Adrenal gland (tissue), 9 donors: ENCODE measurements at regions not wholly inside any gene's neighbourhood (a gene's known extent, or its start where the extent isn't known, plus 50 kb on each side); places are given as distances from the start of the nearest gene placed in this dataset.

Experiments used
- DNase-seq, 7 donors: peaks; one replicate each; pipeline ENCODE4 v3.0.0-alpha.2; 2019 to 2020
- H3K27ac ChIP-seq, 5 donors: fragments of 200-600 bp; sonication (generic) in 4 of 5; 1 replicate in 3 of 5; 2 replicates in 2 of 5; pipeline versions ENCODE4 v1.5.1 to v1.8.0; 2016 to 2020; ENCODE audit warnings: mild to moderate bottlenecking in 1 of 5
- H3K27me3 ChIP-seq: fragments of 200-600 bp; 2 replicates; pipeline ENCODE4 v1.8.0; 2021
- H3K36me3 ChIP-seq, 2 donors: fragments of 200-600 bp; replicated peaks in 1 of 2; 1 replicate in 1 of 2; 2 replicates in 1 of 2; pipeline versions ENCODE4 v1.5.1 to v1.8.0; 2018 to 2022
- H3K4me1 ChIP-seq, 2 donors: fragments of 200-600 bp; replicated peaks in 1 of 2; 1 replicate in 1 of 2; 2 replicates in 1 of 2; pipeline versions ENCODE4 v1.5.1 to v1.8.0; 2018 to 2021
- H3K4me3 ChIP-seq, 4 donors: fragments of 200-600 bp; sonication (generic) in 3 of 4; one replicate each; pipeline ENCODE4 v1.5.1; 2016 to 2018
- H3K9me3 ChIP-seq, 3 donors: fragments of 200-600 bp; sonication (generic) in 1 of 3; replicated peaks in 1 of 3; 1 replicate in 2 of 3; 2 replicates in 1 of 3; pipeline versions ENCODE4 v1.5.1 to v1.8.0; 2016 to 2021
- POLR2A ChIP-seq, 2 donors: fragments of 450-650 bp; IDR thresholded peaks; one replicate each; pipeline ENCODE4 v1.6.1; 2017; ENCODE audit warnings: antibody characterized with exemption in 2 of 2, mild to moderate bottlenecking in 2 of 2, moderate library complexity in 1 of 2
- WGBS, 4 donors: extraction: QIAGEN DNeasy Blood & Tissue Kit in 2 of 4; methylation state at CpG; one replicate each; pipeline versions ENCODE4 v1.1.5 to v1.1.7; 2013 to 2017; 5-methylcytosine and 5-hydroxymethylcytosine counted together
- intact Hi-C, 2 donors: fragments of 100-400 bp; cut with DNase I; formaldehyde crosslinking; loops; one replicate each; pipeline versions ENCODE4 v1.14.1 to v1.15.0; 2022 to 2023
- TF ChIP-seq, protein P1 (sequence below), 6 experiments: fragments of 450-650 bp in 4 of 6; fragments of 200-600 bp in 2 of 6; sonication (generic) in 1 of 6; IDR thresholded peaks; 1 replicate in 5 of 6; 2 replicates in 1 of 6; pipeline versions ENCODE4 v1.5.1 to v1.8.0; 2016 to 2021; ENCODE audit warnings: antibody characterized with exemption in 6 of 6, mild to moderate bottlenecking in 2 of 6, moderate library complexity in 1 of 6
- donor health status: healthy with polysubstance abuse.
- donor health status: Bipolar disorder and iron deficiency.
- donor health status: DM: yes; HTN: yes; CAD: no.
- donor health status: DM: no; HTN: no; CAD: no.
- donor health status: DM: no; HTN: no; CAD: no.

DNA sequence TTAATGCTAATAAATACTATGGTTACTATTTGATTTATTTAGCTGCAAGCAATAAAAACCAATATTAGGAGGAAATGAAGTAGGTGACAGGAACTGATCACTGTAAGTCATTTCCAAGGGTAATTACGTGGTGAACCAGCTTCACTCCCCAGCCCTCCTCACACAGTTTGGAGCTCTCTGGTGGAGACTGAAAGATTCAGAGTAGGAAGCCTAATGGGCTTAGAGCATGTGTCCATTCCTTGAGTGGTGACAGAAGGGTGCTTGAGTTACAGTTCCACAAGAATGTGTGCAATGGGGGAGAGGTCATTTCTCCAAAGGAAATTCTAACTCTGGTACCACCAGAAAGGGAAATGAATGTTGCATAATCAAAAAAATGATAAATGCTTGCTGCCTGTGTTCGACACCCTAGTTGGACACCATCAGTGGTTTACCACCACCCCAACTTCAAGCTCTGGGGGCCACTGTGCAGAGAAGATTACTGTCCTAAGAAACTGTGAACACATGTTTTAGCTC is 285.1 kb upstream of the MMADHC start:
- Histone ChIP-seq H3K9me3 (no peaks in the 10 kb centered on the region), H3K27me3 (no peaks in the 10 kb centered on the region), H3K36me3 (no peaks in the 10 kb centered on the region), H3K4me3 (no peak overlapping the region), H3K4me1 (no peaks in the 10 kb centered on the region), H3K27ac (no peak overlapping the region)
- DNase-seq: no peak
- WGBS, 4 donors: 74 to 82% (median 81%) methylated on average over 2 of the region's 2 CpGs
- intact Hi-C loops: no loop called here
- TF ChIP-seq POLR2A (IDR thresholded peaks at IDR 0.05): no peak
- TF ChIP-seq, protein P1, sequence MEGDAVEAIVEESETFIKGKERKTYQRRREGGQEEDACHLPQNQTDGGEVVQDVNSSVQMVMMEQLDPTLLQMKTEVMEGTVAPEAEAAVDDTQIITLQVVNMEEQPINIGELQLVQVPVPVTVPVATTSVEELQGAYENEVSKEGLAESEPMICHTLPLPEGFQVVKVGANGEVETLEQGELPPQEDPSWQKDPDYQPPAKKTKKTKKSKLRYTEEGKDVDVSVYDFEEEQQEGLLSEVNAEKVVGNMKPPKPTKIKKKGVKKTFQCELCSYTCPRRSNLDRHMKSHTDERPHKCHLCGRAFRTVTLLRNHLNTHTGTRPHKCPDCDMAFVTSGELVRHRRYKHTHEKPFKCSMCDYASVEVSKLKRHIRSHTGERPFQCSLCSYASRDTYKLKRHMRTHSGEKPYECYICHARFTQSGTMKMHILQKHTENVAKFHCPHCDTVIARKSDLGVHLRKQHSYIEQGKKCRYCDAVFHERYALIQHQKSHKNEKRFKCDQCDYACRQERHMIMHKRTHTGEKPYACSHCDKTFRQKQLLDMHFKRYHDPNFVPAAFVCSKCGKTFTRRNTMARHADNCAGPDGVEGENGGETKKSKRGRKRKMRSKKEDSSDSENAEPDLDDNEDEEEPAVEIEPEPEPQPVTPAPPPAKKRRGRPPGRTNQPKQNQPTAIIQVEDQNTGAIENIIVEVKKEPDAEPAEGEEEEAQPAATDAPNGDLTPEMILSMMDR (IDR thresholded peaks at IDR 0.05): no peak

- no peaks in the 10 kb centered on the region for H3K27me3 ChIP-seq
- no peaks in the 10 kb centered on the region for H3K4me1 ChIP-seq
- intact Hi-C loops: no loop called here
- WGBS, 4 donors: 71 to 89% (median 82%) methylated on average over 2 of the region's 2 CpGs
- TF ChIP-seq, protein P1 (IDR thresholded peaks at IDR 0.05): no peak
- no peak for TF ChIP-seq POLR2A (IDR thresholded peaks at IDR 0.05)
- no peaks in the 10 kb centered on the region for H3K36me3 ChIP-seq
- H3K27ac ChIP-seq: no peak overlapping the region
- no peak overlapping the region for H3K4me3 ChIP-seq
- H3K9me3 ChIP-seq: no peaks in the 10 kb centered on the region
- DNase-seq: no peak
These were observed 284.5 kb upstream of the MMADHC start for GRCh38 chr2:149872041-149872440.

DNA sequence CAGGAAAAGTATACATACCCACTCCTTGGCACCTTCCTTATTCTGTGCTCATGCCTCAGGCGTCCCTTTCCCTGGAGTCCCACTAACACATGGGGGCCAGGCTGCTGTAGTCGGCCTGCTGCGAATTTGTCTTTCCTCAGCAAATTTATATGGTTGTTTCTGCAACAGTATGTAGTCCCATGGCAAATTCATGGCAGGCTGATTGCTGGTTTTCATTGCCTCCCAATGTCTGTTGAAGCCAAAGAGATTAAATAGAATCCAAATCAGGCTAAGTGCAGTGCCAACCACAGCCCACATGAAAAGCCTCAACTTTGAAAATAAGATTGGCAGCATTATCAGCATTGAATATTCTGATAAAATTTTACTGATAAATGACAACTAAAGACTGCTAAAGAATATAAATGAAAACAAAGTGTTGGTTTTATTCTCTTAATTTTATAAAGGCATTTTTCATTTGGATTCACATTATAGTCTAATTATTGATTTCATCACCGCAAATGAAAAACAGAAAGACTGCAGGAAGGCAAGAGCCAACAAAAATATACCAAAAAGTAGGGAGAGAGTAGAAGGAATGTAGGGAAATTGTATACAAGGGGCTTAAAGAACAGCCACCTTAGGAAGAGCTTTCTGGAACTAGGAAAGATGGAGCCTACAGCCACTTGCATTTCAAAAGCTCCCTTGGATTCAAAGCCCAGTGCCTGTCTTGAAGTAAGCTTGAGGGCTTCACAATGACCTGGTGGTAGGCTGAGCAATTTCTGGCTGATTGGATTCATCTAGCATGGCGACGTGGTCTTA is 283.7 kb upstream of the MMADHC start:
- H3K4me3 ChIP-seq: no peak overlapping the region
- intact Hi-C loops: no loop called here
- WGBS, 4 donors: 87 to 95% (median 91%) methylated on average over 6 of the region's 6 CpGs

GRCh38 chr2:149863227-149863626 is 275.7 kb upstream of the MMADHC start:
- TF ChIP-seq, protein P1 (IDR thresholded peaks at IDR 0.05): no peak
- TF ChIP-seq POLR2A (IDR thresholded peaks at IDR 0.05): no peak
- H3K4me3 ChIP-seq: no peak overlapping the region
- H3K36me3 ChIP-seq: no peaks in the 10 kb centered on the region
- no peaks in the 10 kb centered on the region for H3K9me3 ChIP-seq
- H3K4me1 ChIP-seq: no peaks in the 10 kb centered on the region
- 87 to 90% (median 88%) methylated on average over 2 of the region's 2 CpGs for WGBS, 4 donors
- no peaks in the 10 kb centered on the region for H3K27me3 ChIP-seq
- intact Hi-C loops: no loop called here
- DNase-seq: no peak
- H3K27ac ChIP-seq: no peak overlapping the region

More for the DNA sequence above, 283.7 kb upstream of the MMADHC start:
- Histone ChIP-seq H3K27ac (no peak overlapping the region), H3K9me3 (no peaks in the 10 kb centered on the region), H3K4me1 (no peaks in the 10 kb centered on the region), H3K36me3 (no peaks in the 10 kb centered on the region), H3K27me3 (no peaks in the 10 kb centered on the region)
- no peak for TF ChIP-seq POLR2A (IDR thresholded peaks at IDR 0.05)
- TF ChIP-seq, protein P1 (IDR thresholded peaks at IDR 0.05): no peak
- no peak for DNase-seq
